PFSK-1 (cell line): ENCODE measurements at regions not wholly inside any gene's neighbourhood (a gene's known extent, or its start where the extent isn't known, plus 50 kb on each side); places are given as distances from the start of the nearest gene placed in this dataset.

Source experiments
- FOXP2 ChIP-seq: optimal IDR thresholded peaks from 2 replicates; pipeline ENCODE3; 2011; ENCODE audit warnings: borderline replicate concordance, control low read depth, inconsistent platforms; ENCODE audit not compliant: insufficient read depth; ENCODE audit errors: extremely low read length, extremely low read depth
- POLR2AphosphoS5 ChIP-seq: IDR thresholded peaks from 2 replicates; pipeline ENCODE4 v1.6.1; 2012; ENCODE audit warnings: low read depth, mild to moderate bottlenecking, control low read depth, low read length, moderate library complexity
- REST ChIP-seq, 2 experiments: IDR thresholded peaks; 2 replicates each; pipeline versions ENCODE4 v1.6.1 to v1.8.0; 2011 to 2012; ENCODE audit warnings: low read depth in 2 of 2, low read length in 2 of 2, control low read depth in 1 of 2, inconsistent platforms in 1 of 2, mild to moderate bottlenecking in 1 of 2, moderate library complexity in 1 of 2; ENCODE audit not compliant: insufficient read depth in 1 of 2
- SIN3A ChIP-seq: IDR thresholded peaks from 2 replicates; pipeline ENCODE4 v1.6.1; 2012; ENCODE audit warnings: mild to moderate bottlenecking, low read length, moderate library complexity, borderline replicate concordance; ENCODE audit not compliant: insufficient read depth
- TAF1 ChIP-seq: IDR thresholded peaks from 2 replicates; pipeline ENCODE4 v1.6.1; 2012; ENCODE audit warnings: low read length, control low read depth, borderline replicate concordance; ENCODE audit not compliant: insufficient read depth

DNA sequence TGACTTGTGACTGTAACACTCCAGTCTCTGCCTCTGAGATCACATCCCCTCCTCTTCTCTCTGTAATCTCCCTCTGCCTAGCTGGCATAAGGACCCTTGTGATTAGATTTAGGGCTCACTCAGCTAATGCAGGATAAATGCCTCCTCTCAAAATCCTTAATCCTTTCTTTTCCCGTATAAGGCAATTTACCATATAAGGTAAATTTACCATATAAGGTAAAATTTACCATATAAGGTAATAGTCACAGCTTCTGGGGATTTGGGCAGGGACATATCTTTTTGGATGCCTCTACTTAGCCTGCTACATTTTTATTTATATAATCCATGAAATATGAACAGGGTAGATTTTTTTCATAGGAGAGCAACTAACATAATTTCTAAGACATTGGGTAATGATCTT is 318.0 kb upstream of the PUM3 start:
- no peak for TF ChIP-seq REST (IDR thresholded peaks at IDR 0.05; ENCODE audit: insufficient read depth in 1 of 2, low read depth in 2 of 2, low read length in 2 of 2)
- no peak for TF ChIP-seq SIN3A
- TF ChIP-seq FOXP2, result no peak
- no peak for TF ChIP-seq POLR2AphosphoS5
- no peak for TF ChIP-seq TAF1
